ENCODE measurements at regions not wholly inside any gene's neighbourhood (a gene's known extent, or its start where the extent isn't known, plus 50 kb on each side); places are given as distances from the start of the nearest gene placed in this dataset.

- no peak overlapping the region for H3K4me2 ChIP-seq (ENCODE audit: insufficient read depth, low read length)
- H3K4me1 ChIP-seq (ENCODE audit: insufficient read depth, low read length) = no peaks in the 10 kb centered on the region
- no peak overlapping the region for H3K9ac ChIP-seq (ENCODE audit: low read depth, low read length)
- H2AFZ ChIP-seq (ENCODE audit: low read depth, low read length) = no peak overlapping the region
- DNase-seq (no peak), ATAC-seq (ENCODE audit: insufficient read depth, low read depth) (no peak)
- TF ChIP-seq EZH2 (IDR thresholded peaks at IDR 0.05; ENCODE audit: borderline replicate concordance, low read depth, low read length, severe bottlenecking) = no peak
- TF ChIP-seq, protein P1, sequence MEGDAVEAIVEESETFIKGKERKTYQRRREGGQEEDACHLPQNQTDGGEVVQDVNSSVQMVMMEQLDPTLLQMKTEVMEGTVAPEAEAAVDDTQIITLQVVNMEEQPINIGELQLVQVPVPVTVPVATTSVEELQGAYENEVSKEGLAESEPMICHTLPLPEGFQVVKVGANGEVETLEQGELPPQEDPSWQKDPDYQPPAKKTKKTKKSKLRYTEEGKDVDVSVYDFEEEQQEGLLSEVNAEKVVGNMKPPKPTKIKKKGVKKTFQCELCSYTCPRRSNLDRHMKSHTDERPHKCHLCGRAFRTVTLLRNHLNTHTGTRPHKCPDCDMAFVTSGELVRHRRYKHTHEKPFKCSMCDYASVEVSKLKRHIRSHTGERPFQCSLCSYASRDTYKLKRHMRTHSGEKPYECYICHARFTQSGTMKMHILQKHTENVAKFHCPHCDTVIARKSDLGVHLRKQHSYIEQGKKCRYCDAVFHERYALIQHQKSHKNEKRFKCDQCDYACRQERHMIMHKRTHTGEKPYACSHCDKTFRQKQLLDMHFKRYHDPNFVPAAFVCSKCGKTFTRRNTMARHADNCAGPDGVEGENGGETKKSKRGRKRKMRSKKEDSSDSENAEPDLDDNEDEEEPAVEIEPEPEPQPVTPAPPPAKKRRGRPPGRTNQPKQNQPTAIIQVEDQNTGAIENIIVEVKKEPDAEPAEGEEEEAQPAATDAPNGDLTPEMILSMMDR (IDR thresholded peaks at IDR 0.05; ENCODE audit: borderline replicate concordance, extremely low read depth, low read length, poor library complexity, severe bottlenecking) = no peak
- no peak overlapping the region for H3K4me3 ChIP-seq (ENCODE audit: low read depth in 1 of 2, low read length in 2 of 2)
- H3K27ac ChIP-seq (ENCODE audit: low read length) = no peak overlapping the region
- H4K20me1 ChIP-seq (ENCODE audit: insufficient read depth, low read length) = no peaks in the 10 kb centered on the region
- H3K27me3 ChIP-seq (ENCODE audit: insufficient read depth, low read length, poor library complexity) = no peaks in the 10 kb centered on the region
- no peaks in the 10 kb centered on the region for H3K79me2 ChIP-seq (ENCODE audit: insufficient read depth, low read length)
- no peaks in the 10 kb centered on the region for H3K36me3 ChIP-seq (ENCODE audit: insufficient read depth, low read length)
- H3K9me3 ChIP-seq (ENCODE audit: insufficient read depth, low read length, severe bottlenecking) = no peaks in the 10 kb centered on the region
These were observed 1129.9 kb downstream of the TAF11L14 start for GRCh38 chr5:18764161-18764560.

GRCh38 chr5:18765304-18765703 lies 1131.0 kb downstream of the TAF11L14 start:
- H4K20me1 ChIP-seq (ENCODE audit: insufficient read depth, low read length) = no peaks in the 10 kb centered on the region
- TF ChIP-seq, protein P1 (IDR thresholded peaks at IDR 0.05; ENCODE audit: borderline replicate concordance, extremely low read depth, low read length, poor library complexity, severe bottlenecking) = no peak
- TF ChIP-seq EZH2 (IDR thresholded peaks at IDR 0.05; ENCODE audit: borderline replicate concordance, low read depth, low read length, severe bottlenecking) = no peak
- H3K4me1 ChIP-seq (ENCODE audit: insufficient read depth, low read length) = no peaks in the 10 kb centered on the region
- H3K9me3 ChIP-seq (ENCODE audit: insufficient read depth, low read length, severe bottlenecking) = no peaks in the 10 kb centered on the region
- H3K9ac ChIP-seq (ENCODE audit: low read depth, low read length) = no peak overlapping the region
- ATAC-seq (ENCODE audit: insufficient read depth, low read depth) (no peak), DNase-seq (no peak)
- no peaks in the 10 kb centered on the region for H3K79me2 ChIP-seq (ENCODE audit: insufficient read depth, low read length)
- no peaks in the 10 kb centered on the region for H3K36me3 ChIP-seq (ENCODE audit: insufficient read depth, low read length)
- H3K27ac ChIP-seq (ENCODE audit: low read length) = no peak overlapping the region
- no peak overlapping the region for H3K4me3 ChIP-seq (ENCODE audit: low read depth in 1 of 2, low read length in 2 of 2)
- H3K27me3 ChIP-seq (ENCODE audit: insufficient read depth, low read length, poor library complexity) = no peaks in the 10 kb centered on the region
- H3K4me2 ChIP-seq (ENCODE audit: insufficient read depth, low read length) = no peak overlapping the region
- H2AFZ ChIP-seq (ENCODE audit: low read depth, low read length) = no peak overlapping the region

DNA sequence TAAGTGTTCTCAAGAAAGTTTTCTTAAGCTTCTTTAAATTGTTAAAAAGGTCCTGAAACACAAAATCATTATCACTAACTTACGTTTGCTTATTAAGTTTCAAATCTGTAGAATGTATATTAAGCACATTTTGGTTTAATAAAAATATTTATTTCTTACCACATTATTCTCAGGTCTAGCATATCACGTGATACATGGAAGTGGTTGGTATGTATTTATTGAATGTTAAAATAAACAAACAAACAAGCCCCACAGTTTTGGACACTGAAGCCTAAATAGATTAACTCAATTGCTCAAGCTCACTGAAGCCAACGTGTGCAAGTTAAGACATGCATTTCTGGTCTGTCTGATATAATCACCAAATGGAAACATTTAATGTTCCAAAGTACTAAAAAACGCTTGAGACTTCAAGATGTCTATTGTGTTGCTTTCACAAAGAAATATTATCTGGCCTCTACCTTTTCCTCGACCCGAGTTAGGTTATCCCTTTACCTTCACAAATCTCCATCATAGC lies 1136.9 kb downstream of the TAF11L14 start:
- no peak overlapping the region for H2AFZ ChIP-seq (ENCODE audit: low read depth, low read length)
- TF ChIP-seq, protein P1 (IDR thresholded peaks at IDR 0.05; ENCODE audit: borderline replicate concordance, extremely low read depth, low read length, poor library complexity, severe bottlenecking) = no peak
- TF ChIP-seq EZH2 (IDR thresholded peaks at IDR 0.05; ENCODE audit: borderline replicate concordance, low read depth, low read length, severe bottlenecking) = no peak
- DNase-seq = no peak
- H3K4me2 ChIP-seq (ENCODE audit: insufficient read depth, low read length) = no peak overlapping the region
- no peaks in the 10 kb centered on the region for H3K27me3 ChIP-seq (ENCODE audit: insufficient read depth, low read length, poor library complexity)
- H3K27ac ChIP-seq (ENCODE audit: low read length) = no peak overlapping the region
- no peaks in the 10 kb centered on the region for H3K79me2 ChIP-seq (ENCODE audit: insufficient read depth, low read length)
- no peaks in the 10 kb centered on the region for H4K20me1 ChIP-seq (ENCODE audit: insufficient read depth, low read length)
- no peak overlapping the region for H3K4me3 ChIP-seq (ENCODE audit: low read depth in 1 of 2, low read length in 2 of 2)
- no peaks in the 10 kb centered on the region for H3K4me1 ChIP-seq (ENCODE audit: insufficient read depth, low read length)
- H3K9ac ChIP-seq (ENCODE audit: low read depth, low read length) = no peak overlapping the region
- H3K9me3 ChIP-seq (ENCODE audit: insufficient read depth, low read length, severe bottlenecking) = no peaks in the 10 kb centered on the region
- no peak for ATAC-seq (ENCODE audit: insufficient read depth, low read depth)
- no peaks in the 10 kb centered on the region for H3K36me3 ChIP-seq (ENCODE audit: insufficient read depth, low read length)

DNA sequence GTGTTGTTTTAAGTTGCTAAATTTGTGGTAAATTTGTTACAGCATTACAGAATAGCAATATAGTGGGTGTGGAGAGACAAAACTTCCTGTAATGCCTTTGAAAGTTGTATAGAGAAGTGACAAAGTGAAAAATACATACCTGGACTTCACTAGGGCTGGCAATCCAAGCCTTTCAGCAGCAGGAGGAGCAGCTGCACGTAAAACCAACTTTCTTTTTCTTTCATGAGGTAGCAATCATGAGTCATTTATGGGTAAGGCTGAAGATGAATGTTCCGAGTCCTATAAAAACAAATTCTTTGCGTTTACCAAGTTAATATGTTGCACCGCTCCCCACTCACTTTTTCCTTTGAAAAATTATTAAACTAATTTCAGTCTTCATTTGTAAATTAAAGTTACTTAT lies 1138.2 kb downstream of the TAF11L14 start:
- H3K9ac ChIP-seq (ENCODE audit: low read depth, low read length) = no peak overlapping the region
- ATAC-seq (ENCODE audit: insufficient read depth, low read depth) (no peak), DNase-seq (no peak)
- no peaks in the 10 kb centered on the region for H3K79me2 ChIP-seq (ENCODE audit: insufficient read depth, low read length)
- no peak overlapping the region for H3K4me3 ChIP-seq (ENCODE audit: low read depth in 1 of 2, low read length in 2 of 2)
- H3K4me1 ChIP-seq (ENCODE audit: insufficient read depth, low read length) = no peaks in the 10 kb centered on the region
- H2AFZ ChIP-seq (ENCODE audit: low read depth, low read length) = no peak overlapping the region
- no peak for TF ChIP-seq EZH2 (IDR thresholded peaks at IDR 0.05; ENCODE audit: borderline replicate concordance, low read depth, low read length, severe bottlenecking)
- TF ChIP-seq, protein P1 (IDR thresholded peaks at IDR 0.05; ENCODE audit: borderline replicate concordance, extremely low read depth, low read length, poor library complexity, severe bottlenecking) = no peak
- H4K20me1 ChIP-seq (ENCODE audit: insufficient read depth, low read length) = no peaks in the 10 kb centered on the region
- no peaks in the 10 kb centered on the region for H3K27me3 ChIP-seq (ENCODE audit: insufficient read depth, low read length, poor library complexity)
- no peak overlapping the region for H3K27ac ChIP-seq (ENCODE audit: low read length)
- no peak overlapping the region for H3K4me2 ChIP-seq (ENCODE audit: insufficient read depth, low read length)
- H3K36me3 ChIP-seq (ENCODE audit: insufficient read depth, low read length) = no peaks in the 10 kb centered on the region
- H3K9me3 ChIP-seq (ENCODE audit: insufficient read depth, low read length, severe bottlenecking) = no peaks in the 10 kb centered on the region

Data from DND-41 (cell line).